HepG2 (cell line): ENCODE measurements at regions not wholly inside any gene's neighbourhood (a gene's known extent, or its start where the extent isn't known, plus 50 kb on each side); places are given as distances from the start of the nearest gene placed in this dataset.

Source experiments
- ATAC-seq: fragments of 200-7000 bp; cut with Tn5 transposase; 3 replicates; pipeline ENCODE4 v1.9.1; 2020; ENCODE audit warnings: mild to moderate bottlenecking, moderate library complexity
- BruUV-seq: library from RNA; stranded (reverse); fragments of 400-500 nt; replicated peaks from 2 replicates; lab custom pipeline; 2021; lab: Mats Ljungman, UMichigan
- CTCF ChIA-PET: fragments of 300-600 bp; formaldehyde crosslinking; extraction: SDS; loops from one replicate; lab custom pipeline; 2021; ENCODE audit warnings: low total read pairs, inconsistent platforms, low intra/inter-chr PET ratio; lab: Yijun Ruan, JAX
- POLR2A ChIA-PET: fragments of 350-600 bp; sonication (Branson Sonifier 250); formaldehyde crosslinking; loops from one replicate; lab custom pipeline; 2020; ENCODE audit warnings: antibody characterized with exemption, inconsistent platforms; lab: Yijun Ruan, JAX
- DNase-seq: peaks from one replicate; pipeline ENCODE4 v3.0.0-alpha.2; 2015; ENCODE audit warnings: low spot score
- FAIRE-seq: peaks from 3 replicates; lab custom pipeline; 2011; peaks lifted over from hg19 to GRCh38; lab: Jason Lieb, UNC
- H2AFZ ChIP-seq: one replicate; pipeline ENCODE4 v1.6.1; 2011; ENCODE audit warnings: low read length, inconsistent platforms
- H3K27ac ChIP-seq: fragments of 300-600 bp; 3 replicates; pipeline ENCODE4 v1.8.0; 2011; ENCODE audit warnings: mixed run types, mild to moderate bottlenecking, mixed read lengths, low read length, inconsistent platforms; ENCODE audit not compliant: insufficient read depth; ENCODE audit errors: extremely low read length
- H3K27me3 ChIP-seq, 2 experiments: fragments of 200-600 bp in 1 of 2; 2 replicates in 1 of 2; 3 replicates in 1 of 2; pipeline versions ENCODE4 v1.6.0 to v1.8.0; 2011; ENCODE audit warnings: low read length in 2 of 2, mild to moderate bottlenecking in 2 of 2, moderate library complexity in 2 of 2, inconsistent platforms in 1 of 2; ENCODE audit not compliant: insufficient read depth in 2 of 2, control insufficient read depth in 1 of 2
- H3K36me3 ChIP-seq, 2 experiments: fragments of 200-600 bp in 1 of 2; replicated peaks in 1 of 2; 2 replicates in 1 of 2; 3 replicates in 1 of 2; pipeline versions ENCODE4 v1.5.1 to v1.8.0; 2011; ENCODE audit warnings: low read length in 2 of 2, inconsistent platforms in 1 of 2; ENCODE audit not compliant: insufficient read depth in 2 of 2, control insufficient read depth in 1 of 2
- H3K4me1 ChIP-seq: 2 replicates; pipeline ENCODE4 v1.5.1; 2012; ENCODE audit warnings: low read length, inconsistent platforms; ENCODE audit not compliant: insufficient read depth
- H3K4me2 ChIP-seq: 2 replicates; pipeline ENCODE4 v1.6.0; 2011; ENCODE audit warnings: low read depth, low read length, inconsistent platforms
- H3K4me3 ChIP-seq, 3 experiments: fragments of 200-600 bp in 1 of 3; sonication (generic), shearing (Covaris generic) in 1 of 3; replicated peaks in 1 of 3; 2 replicates each; pipeline ENCODE4 v1.5.1; 2011 to 2016; ENCODE audit warnings: low read length in 3 of 3, inconsistent platforms in 2 of 3, low read depth in 2 of 3, mild to moderate bottlenecking in 2 of 3, control low read depth in 1 of 3, mixed read lengths in 1 of 3; ENCODE audit not compliant: insufficient read depth in 1 of 3
- H3K79me2 ChIP-seq: one replicate; pipeline ENCODE4 v1.6.1; 2011; ENCODE audit warnings: low read length, inconsistent platforms; ENCODE audit not compliant: insufficient read depth
- H3K9ac ChIP-seq: 2 replicates; pipeline ENCODE4 v1.6.0; 2011; ENCODE audit warnings: mild to moderate bottlenecking, low read depth, low read length, inconsistent platforms; ENCODE audit not compliant: insufficient read depth
- H3K9me3 ChIP-seq: 2 replicates; pipeline ENCODE4 v1.5.1; 2012; ENCODE audit warnings: mild to moderate bottlenecking, low read length
- H4K20me1 ChIP-seq: 2 replicates; pipeline ENCODE4 v1.6.0; 2011; ENCODE audit warnings: inconsistent platforms, mild to moderate bottlenecking, low read length, moderate library complexity; ENCODE audit not compliant: insufficient read depth
- AHDC1 ChIP-seq: sonication (generic); formaldehyde crosslinking; IDR thresholded peaks from 2 replicates; pipeline ENCODE4 v1.5.1; 2020; ENCODE audit warnings: mild to moderate bottlenecking, missing genetic modification reagents, borderline replicate concordance
- AHR ChIP-seq: IDR thresholded peaks from 2 replicates; pipeline ENCODE4 v1.6.1; 2018; ENCODE audit warnings: missing genetic modification reagents, missing compliant biosample characterization
- DBP ChIP-seq: sonication (generic); formaldehyde crosslinking; IDR thresholded peaks from 2 replicates; pipeline ENCODE4 v1.4.0; 2020; ENCODE audit warnings: missing genetic modification reagents; ENCODE audit errors: not compliant biosample characterization
- HCFC1 ChIP-seq: fragments of 150-350 bp; IDR thresholded peaks from 2 replicates; pipeline ENCODE4 v1.6.1; 2014; ENCODE audit warnings: low read depth, low read length
- HNF4G ChIP-seq, 2 experiments: sonication (generic) in 1 of 2; formaldehyde crosslinking in 1 of 2; IDR thresholded peaks; 2 replicates each; pipeline versions ENCODE4 v1.4.0 to v1.6.1; 2011 to 2020; ENCODE audit warnings: borderline replicate concordance in 2 of 2, low read depth in 2 of 2, mild to moderate bottlenecking in 2 of 2, low read length in 1 of 2, missing genetic modification reagents in 1 of 2, moderate library complexity in 1 of 2
- IRF9 ChIP-seq: sonication (generic); formaldehyde crosslinking; IDR thresholded peaks from 2 replicates; pipeline ENCODE4 v1.8.0; 2022; ENCODE audit warnings: missing genetic modification reagents, mild to moderate bottlenecking, borderline replicate concordance
- LRRFIP1 ChIP-seq: sonication (generic); formaldehyde crosslinking; conservative IDR thresholded peaks from 2 replicates; pipeline ENCODE4 v1.4.0; 2020; ENCODE audit warnings: missing genetic modification reagents
- MIER2 ChIP-seq: IDR thresholded peaks from 2 replicates; pipeline ENCODE4 v1.6.1; 2016; ENCODE audit warnings: missing biosample characterization, missing genetic modification reagents
- RAD51 ChIP-seq: fragments of 450-650 bp; IDR thresholded peaks from 2 replicates; pipeline ENCODE4 v1.6.1; 2016; ENCODE audit warnings: borderline replicate concordance
- SCMH1 ChIP-seq: sonication (generic); formaldehyde crosslinking; IDR thresholded peaks from 2 replicates; pipeline ENCODE4 v1.9.0; 2021; ENCODE audit warnings: missing genetic modification reagents, mild to moderate bottlenecking, borderline replicate concordance
- SETDB1 ChIP-seq: sonication (generic); formaldehyde crosslinking; IDR thresholded peaks from 2 replicates; pipeline ENCODE4 v1.5.1; 2020; ENCODE audit warnings: missing genetic modification reagents, mild to moderate bottlenecking, borderline replicate concordance
- THYN1 ChIP-seq: sonication (generic); formaldehyde crosslinking; IDR thresholded peaks from 2 replicates; pipeline ENCODE4 v1.8.1; 2023; ENCODE audit warnings: low read depth, mild to moderate bottlenecking, moderate library complexity, missing genetic modification reagents, borderline replicate concordance
- ZNF432 ChIP-seq: sonication (generic); formaldehyde crosslinking; IDR thresholded peaks from 2 replicates; pipeline ENCODE4 v1.5.0; 2020; ENCODE audit warnings: missing genetic modification reagents, mild to moderate bottlenecking, borderline replicate concordance
- WGBS: methylation state at CpG from one replicate; pipeline ENCODE4 v1.1.6; 2017; ENCODE audit warnings: low lambda C conversion rate; 5-methylcytosine and 5-hydroxymethylcytosine counted together
- in situ Hi-C: cut with HindIII; loops from 2 replicates; pipeline ENCODE4 v1.10.0; 2017; ENCODE audit warnings: low pct_unique_long_range_greater_than_20kb; ENCODE audit not compliant: extremely low pct_ligation_motif_present
- intact Hi-C: fragments of 100-400 bp; cut with micrococcal nuclease; formaldehyde crosslinking; loops from one replicate; pipeline ENCODE4 v1.10.0; 2022; ENCODE audit not compliant: unreplicated experiment

GRCh38 chr13:26867451-26868091 lies 107.0 kb upstream of the GPR12 start (continued):
- no peak for TF ChIP-seq RAD51
- no peak for TF ChIP-seq SETDB1 (CRISPR knock-in tag)
- TF ChIP-seq ZNF432 (CRISPR knock-in tag), result no peak
- TF ChIP-seq MIER2 (CRISPR knock-in tag), result peak; percentile 94
- no peak for TF ChIP-seq IRF9
- TF ChIP-seq LRRFIP1 (CRISPR knock-in tag), result no peak
- TF ChIP-seq AHR (CRISPR knock-in tag), result no peak
- TF ChIP-seq THYN1 (CRISPR knock-in tag), result no peak
- no peak for TF ChIP-seq SCMH1
- no peak for TF ChIP-seq HCFC1

GRCh38 chr13:26864576-26864975 lies 104.0 kb upstream of the GPR12 start:
- Histone ChIP-seq H3K4me3 (no peak overlapping the region), H3K4me1 (no peaks in the 10 kb centered on the region), H3K4me2 (no peak overlapping the region), H3K79me2 (no peaks in the 10 kb centered on the region), H2AFZ (no peak overlapping the region), H3K27ac (no peak overlapping the region), H3K27me3 (no peaks in the 10 kb centered on the region), H3K9ac (no peak overlapping the region), H3K9me3 (no peaks in the 10 kb centered on the region), H4K20me1 (no peaks in the 10 kb centered on the region), H3K36me3 (no peaks in the 10 kb centered on the region)
- ChIA-PET POLR2A (no interaction called here), CTCF (no interaction called here)
- DNase-seq (no peak), FAIRE-seq (no peak), ATAC-seq (no peak)
- intact Hi-C loops (no loop called here), in situ Hi-C loops (loop anchor here (25.0 kb wide), 1 partner anchor 677 kb away; no protein-coding TSS in a partner anchor)
- WGBS, result 0% methylated on average over 5 of the region's 5 CpGs
- no TSS peak for BruUV-seq
- TF ChIP-seq AHDC1 (no peak), DBP (CRISPR knock-in tag) (no peak), HNF4G (IDR thresholded peaks at IDR 0.05; ENCODE audit: borderline replicate concordance, low read depth, low read length) (no peak), HNF4G (CRISPR knock-in tag; IDR thresholded peaks at IDR 0.05; ENCODE audit: borderline replicate concordance, low read depth) (no peak)
